T-cell (primary cell): ENCODE measurements at regions not wholly inside any gene's neighbourhood (a gene's known extent, or its start where the extent isn't known, plus 50 kb on each side); places are given as distances from the start of the nearest gene placed in this dataset.

Source experiments
- ATAC-seq, 4 experiments: fragments of 200-7000 bp in 3 of 4; fragments of 150-1000 bp in 1 of 4; cut with Tn5 transposase; replicated peaks in 1 of 4; 1 replicate in 3 of 4; 2 replicates in 1 of 4; pipeline ENCODE4 v1.10.0; 2021; ENCODE audit warnings: moderate library complexity in 3 of 4, mild to moderate bottlenecking in 2 of 4, moderate number of reproducible peaks in 1 of 4
- CTCF ChIA-PET, 2 donors: fragments of 300-600 bp; sonication (Branson Sonifier 250); formaldehyde crosslinking; loops; one replicate each; lab custom pipeline; 2022; ENCODE audit warnings: antibody characterized with exemption in 2 of 2; lab: Charles Lee
- POLR2A ChIA-PET, 2 donors: fragments of 300-600 bp; sonication (Branson Sonifier 250); formaldehyde crosslinking; loops; one replicate each; lab custom pipeline; 2022; ENCODE audit warnings: antibody characterized with exemption in 2 of 2; lab: Charles Lee
- DNase-seq, 35 experiments: peaks; one replicate each; pipeline versions ENCODE4 v3.0.0 to v3.0.0-alpha.2; 2013 to 2023
- H3K27ac ChIP-seq: one replicate; pipeline ENCODE4 v1.5.1; 2013; ENCODE audit warnings: low read length
- H3K27me3 ChIP-seq, 2 experiments: replicated peaks in 1 of 2; 1 replicate in 1 of 2; 2 replicates in 1 of 2; pipeline versions ENCODE4 v1.6.1 to v1.7.0; 2013; ENCODE audit warnings: low read length in 1 of 2, mixed read lengths in 1 of 2; ENCODE audit not compliant: control insufficient read depth in 2 of 2, insufficient read depth in 2 of 2; ENCODE audit errors: extremely low read depth in 1 of 2
- H3K36me3 ChIP-seq, 2 donors: 1 replicate in 1 of 2; 2 replicates in 1 of 2; pipeline versions ENCODE4 v1.6.1 to v1.7.0; 2013; ENCODE audit warnings: low read length in 1 of 2; ENCODE audit not compliant: control insufficient read depth in 2 of 2, insufficient read depth in 1 of 2; ENCODE audit errors: extremely low read depth in 1 of 2
- H3K4me1 ChIP-seq, 2 experiments: 1 replicate in 1 of 2; 2 replicates in 1 of 2; pipeline versions ENCODE4 v1.6.1 to v1.7.0; 2013; ENCODE audit warnings: low read length in 2 of 2, mixed read lengths in 1 of 2; ENCODE audit not compliant: insufficient read depth in 2 of 2, control insufficient read depth in 1 of 2; ENCODE audit errors: extremely low read depth in 1 of 2
- H3K4me3 ChIP-seq, 2 donors: 1 replicate in 1 of 2; 2 replicates in 1 of 2; pipeline versions ENCODE4 v1.5.1 to v1.7.0; 2013; ENCODE audit warnings: mild to moderate bottlenecking in 2 of 2, low read length in 1 of 2, moderate library complexity in 1 of 2; ENCODE audit not compliant: control insufficient read depth in 1 of 2; ENCODE audit errors: extremely low read depth in 1 of 2
- H3K9me3 ChIP-seq: 2 replicates; pipeline ENCODE4 v1.7.0; 2013
- H3K27ac Mint-ChIP-seq, 2 donors: one replicate each; pipeline ENCODE4 v1.8.0; 2020 to 2021; ENCODE audit warnings: mild to moderate bottlenecking in 2 of 2, mixed read lengths in 2 of 2
- H3K27me3 Mint-ChIP-seq, 2 donors: one replicate each; pipeline ENCODE4 v1.8.0; 2021 to 2022; ENCODE audit warnings: mixed read lengths in 2 of 2
- H3K36me3 Mint-ChIP-seq: one replicate; pipeline ENCODE4 v1.8.0; 2021; ENCODE audit warnings: mixed read lengths
- H3K4me1 Mint-ChIP-seq, 3 donors: one replicate each; pipeline ENCODE4 v1.8.0; 2020 to 2022; ENCODE audit warnings: mixed read lengths in 3 of 3, mild to moderate bottlenecking in 1 of 3
- H3K4me3 Mint-ChIP-seq, 3 donors: one replicate each; pipeline ENCODE4 v1.8.0; 2020 to 2022; ENCODE audit warnings: mild to moderate bottlenecking in 3 of 3, mixed read lengths in 3 of 3, moderate library complexity in 3 of 3
- H3K9me3 Mint-ChIP-seq, 3 donors: one replicate each; pipeline ENCODE4 v1.8.0; 2020 to 2022; ENCODE audit warnings: mixed read lengths in 3 of 3
- WGBS: methylation state at CpG from one replicate; pipeline ENCODE4 v1.1.5; 2013; ENCODE audit warnings: missing lambda C conversion rate; ENCODE audit not compliant: insufficient coverage; 5-methylcytosine and 5-hydroxymethylcytosine counted together

GRCh38 chr6:170189236-170189635 is 101.6 kb downstream of the DLL1 start:
- H3K36me3 Mint-ChIP-seq = peaks cover 6% of the 10 kb centered on the region
- Histone ChIP-seq H3K27ac (no peak overlapping the region), H3K36me3 (no peaks in the 10 kb centered on the region), H3K4me1 (no peaks in the 10 kb centered on the region), H3K4me3 (no peak overlapping the region), H3K9me3 (peaks cover 4% of the 10 kb centered on the region), H3K27me3 (peaks cover 0 to 45% of the 10 kb centered on the region in 2 experiments)
- ChIA-PET CTCF (no interaction called here), POLR2A (no interaction called here)
- DNase-seq (peak in 1 of 35 experiments; percentile 3), ATAC-seq (no peak)
- peaks cover 0 to 1% (median 0%) of the 10 kb centered on the region in 3 donors for H3K4me1 Mint-ChIP-seq
- H3K27me3 Mint-ChIP-seq = peaks cover 11 to 19% of the 10 kb centered on the region in 2 donors
- H3K4me3 Mint-ChIP-seq = no peak overlapping the region
- H3K27ac Mint-ChIP-seq = no peak overlapping the region
- 91% methylated on average over 10 of the region's 12 CpGs for WGBS
- peaks cover 7 to 8% (median 8%) of the 10 kb centered on the region in 3 donors for H3K9me3 Mint-ChIP-seq

GRCh38 chr6:170188571-170189001 is 102.3 kb downstream of the DLL1 start:
- H3K4me3 ChIP-seq = no peak overlapping the region
- no peak overlapping the region for H3K27ac ChIP-seq
- peaks cover 0 to 3% (median 0%) of the 10 kb centered on the region in 3 donors for H3K4me1 Mint-ChIP-seq
- CTCF ChIA-PET = no interaction called here
- ATAC-seq = no peak
- H3K9me3 ChIP-seq = no peaks in the 10 kb centered on the region
- H3K9me3 Mint-ChIP-seq = peaks cover under 1 to 3% (median 2%) of the 10 kb centered on the region in 3 donors
- no peaks in the 10 kb centered on the region for H3K36me3 Mint-ChIP-seq
- no peak overlapping the region for H3K4me3 Mint-ChIP-seq
- POLR2A ChIA-PET = interaction anchor here in 1 of 2 donors (0.7 kb wide), 1 partner anchor 145 kb away, joined by 3 read pairs; no protein-coding TSS in a partner anchor
- DNase-seq = peak in 2 of 35 experiments; percentile 5 to 20
- 77% methylated on average over 6 of the region's 6 CpGs for WGBS
- peaks cover 0 to 45% of the 10 kb centered on the region in 2 experiments for H3K27me3 ChIP-seq
- no peak overlapping the region for H3K27ac Mint-ChIP-seq
- H3K4me1 ChIP-seq = no peaks in the 10 kb centered on the region
- H3K27me3 Mint-ChIP-seq = peaks cover 5 to 13% of the 10 kb centered on the region in 2 donors
- H3K36me3 ChIP-seq = no peaks in the 10 kb centered on the region

- no peak overlapping the region for H3K27ac Mint-ChIP-seq
- no peaks in the 10 kb centered on the region for H3K4me1 ChIP-seq
- H3K4me3 ChIP-seq = no peak overlapping the region
- no peak overlapping the region for H3K4me3 Mint-ChIP-seq
- no peaks in the 10 kb centered on the region for H3K36me3 ChIP-seq
- peaks cover 4 to 13% of the 10 kb centered on the region in 2 donors for H3K27me3 Mint-ChIP-seq
- CTCF ChIA-PET = no interaction called here
- H3K27ac ChIP-seq = no peak overlapping the region
- WGBS = 82% methylated on average over 26 of the region's 28 CpGs
- H3K9me3 Mint-ChIP-seq = peaks cover 0 to 6% (median 4%) of the 10 kb centered on the region in 3 donors
- no peak for ATAC-seq
- POLR2A ChIA-PET = interaction anchor here in 1 of 2 donors (0.5 to 0.7 kb wide), 2 partner anchors 103 to 146 kb away, joined by 3 to 8 read pairs; partner anchors contain the start of gene DLL1
- H3K27me3 ChIP-seq = peaks cover 0 to 38% of the 10 kb centered on the region in 2 experiments
- DNase-seq = peak in 2 of 35 experiments; percentile 10 to 18
- H3K36me3 Mint-ChIP-seq = no peaks in the 10 kb centered on the region
- no peaks in the 10 kb centered on the region for H3K9me3 ChIP-seq
- peaks cover 0 to 5% (median 0%) of the 10 kb centered on the region in 3 donors for H3K4me1 Mint-ChIP-seq
Observed at GRCh38 chr6:170187669-170188566, 103.0 kb downstream of the DLL1 start.

- Histone ChIP-seq H3K27me3 (peaks cover 0 to 32% of the 10 kb centered on the region in 2 experiments), H3K27ac (no peak overlapping the region), H3K9me3 (no peaks in the 10 kb centered on the region), H3K4me3 (no peak overlapping the region), H3K4me1 (peaks cover 0 to 2% of the 10 kb centered on the region in 2 experiments), H3K36me3 (no peaks in the 10 kb centered on the region)
- 77% methylated on average over 18 of the region's 18 CpGs for WGBS
- CTCF ChIA-PET = no interaction called here
- no peak for ATAC-seq
- peaks cover 0 to 10% (median 9%) of the 10 kb centered on the region in 3 donors for H3K9me3 Mint-ChIP-seq
- peaks cover 0 to 10% (median 4%) of the 10 kb centered on the region in 3 donors for H3K4me1 Mint-ChIP-seq
- POLR2A ChIA-PET = interaction anchor here in 1 of 2 donors (0.5 kb wide), 1 partner anchor 104 kb away, joined by 8 read pairs; the partner anchor contains the start of gene DLL1
- no peak overlapping the region for H3K27ac Mint-ChIP-seq
- no peaks in the 10 kb centered on the region for H3K36me3 Mint-ChIP-seq
- no peak overlapping the region for H3K4me3 Mint-ChIP-seq
- peak in 2 of 35 experiments; percentile 5 to 22 for DNase-seq
- H3K27me3 Mint-ChIP-seq = peaks cover 4 to 10% of the 10 kb centered on the region in 2 donors
Observed at GRCh38 chr6:170186941-170187668, 103.8 kb downstream of the DLL1 start.

DNA sequence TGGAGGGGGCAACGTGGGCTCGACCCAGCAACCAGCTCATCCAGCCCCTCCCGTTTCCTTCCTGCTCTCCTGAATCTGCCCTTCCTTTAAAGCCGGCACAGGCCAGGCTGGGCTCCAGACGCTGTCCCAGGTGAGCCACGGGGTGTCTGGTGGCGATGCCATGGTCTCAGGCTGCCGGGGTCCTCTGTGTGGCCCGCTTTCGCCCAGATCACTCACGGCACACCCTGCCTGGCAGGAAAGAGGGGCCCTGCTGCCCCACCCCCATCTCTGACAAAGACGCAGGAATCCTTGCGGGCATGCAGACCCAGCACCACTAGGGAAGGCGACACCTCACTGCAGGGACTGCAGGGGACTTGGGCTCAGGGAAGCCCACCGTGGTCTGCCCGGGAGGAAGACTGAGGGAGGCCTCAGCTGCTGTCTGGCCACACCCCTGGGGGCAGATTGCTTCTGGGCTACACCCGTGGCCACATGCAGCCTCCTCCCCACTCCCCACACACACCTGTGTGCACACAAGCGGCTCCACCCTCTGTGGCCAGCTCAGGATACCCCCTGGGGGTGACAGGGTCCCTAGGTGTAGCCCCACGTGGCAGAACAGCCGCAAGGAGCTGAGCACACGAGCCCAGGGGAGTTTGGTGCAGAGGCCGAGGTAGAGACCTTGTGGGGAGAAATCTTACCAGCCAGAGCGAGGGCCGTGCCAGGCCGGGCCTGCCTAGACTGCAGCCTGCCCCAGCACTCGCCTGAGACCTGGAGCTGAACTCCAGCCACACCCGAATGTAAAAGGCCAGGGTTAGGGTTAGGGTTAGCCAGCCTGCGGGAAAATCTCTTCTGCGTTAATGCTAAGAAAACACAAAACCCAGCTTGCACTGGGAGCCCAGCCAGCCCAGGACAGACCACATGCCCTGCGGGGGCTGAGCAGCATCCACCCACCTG is 104.6 kb downstream of the DLL1 start:
- no peaks in the 10 kb centered on the region for H3K36me3 ChIP-seq
- H3K27me3 Mint-ChIP-seq = peaks cover 4 to 10% of the 10 kb centered on the region in 2 donors
- no peak overlapping the region for H3K27ac ChIP-seq
- H3K27ac Mint-ChIP-seq = no peak overlapping the region
- peaks cover 0 to 13% (median 9%) of the 10 kb centered on the region in 3 donors for H3K4me1 Mint-ChIP-seq
- ATAC-seq (no peak), DNase-seq (no peak)
- H3K4me3 ChIP-seq = no peak overlapping the region
- H3K36me3 Mint-ChIP-seq = no peaks in the 10 kb centered on the region
- H3K9me3 ChIP-seq = no peaks in the 10 kb centered on the region
- peaks cover 0 to 15% (median 13%) of the 10 kb centered on the region in 3 donors for H3K9me3 Mint-ChIP-seq
- CTCF ChIA-PET = no interaction called here
- H3K4me3 Mint-ChIP-seq = no peak overlapping the region
- POLR2A ChIA-PET = no interaction called here
- peaks cover 0 to 3% of the 10 kb centered on the region in 2 experiments for H3K4me1 ChIP-seq
- 81% methylated on average over 26 of the region's 30 CpGs for WGBS
- peaks cover 0 to 34% of the 10 kb centered on the region in 2 experiments for H3K27me3 ChIP-seq
